ENCODE measurements at regions not wholly inside any gene's neighbourhood (a gene's known extent, or its start where the extent isn't known, plus 50 kb on each side); places are given as distances from the start of the nearest gene placed in this dataset.
"Not testable (repeated sequence)": the region's sequence is repeated elsewhere in the genome, so short reads cannot be mapped to it uniquely, and the experiment has no call there.

GRCh38 chr2:183729380-183729779, 605.1 kb downstream of the NUP35 start:
- DNase-seq (ENCODE audit: low spot score) = no peak
- intact Hi-C loops (cut with DNase I) = no loop called here

- DNase-seq (ENCODE audit: low spot score) = no peak
- intact Hi-C loops (cut with DNase I) = no loop called here
These were observed 616.0 kb downstream of the NUP35 start for GRCh38 chr2:183740241-183740640.

- intact Hi-C loops (cut with DNase I) = no loop called here
- no peak for DNase-seq (ENCODE audit: low spot score)
These were observed 628.3 kb downstream of the NUP35 start for GRCh38 chr2:183752571-183752970.

GRCh38 chr2:183759033-183759432, 634.8 kb downstream of the NUP35 start:
- intact Hi-C loops (cut with DNase I) = no loop called here

GRCh38 chr2:183773775-183774174, 649.5 kb downstream of the NUP35 start:
- intact Hi-C loops (cut with DNase I) = no loop called here
- no peak for DNase-seq (ENCODE audit: low spot score)

More at GRCh38 chr2:183759033-183759432, 634.8 kb downstream of the NUP35 start:
- no peak for DNase-seq (ENCODE audit: low spot score)

GRCh38 chr2:183780072-183780471, 655.8 kb downstream of the NUP35 start:
- no peak for DNase-seq (ENCODE audit: low spot score)
- intact Hi-C loops (cut with DNase I) = no loop called here

- DNase-seq (ENCODE audit: low spot score) = no peak
- intact Hi-C loops (cut with DNase I) = no loop called here
These were observed 658.2 kb downstream of the NUP35 start for GRCh38 chr2:183782436-183782835.

GRCh38 chr2:183788796-183789195, 664.6 kb downstream of the NUP35 start:
- intact Hi-C loops (cut with DNase I); DNase-seq (ENCODE audit: low spot score): not testable (repeated sequence)

GRCh38 chr2:183792165-183792924, 668.1 kb downstream of the NUP35 start:
- DNase-seq (ENCODE audit: low spot score); intact Hi-C loops (cut with DNase I): not testable (repeated sequence)

- intact Hi-C loops (cut with DNase I) = no loop called here
- no peak for DNase-seq (ENCODE audit: low spot score)
These were observed 674.3 kb downstream of the NUP35 start for GRCh38 chr2:183798535-183798934.

GRCh38 chr2:183799761-183800160, 675.5 kb downstream of the NUP35 start:
- intact Hi-C loops (cut with DNase I) = no loop called here
- DNase-seq (ENCODE audit: low spot score) = no peak

GRCh38 chr2:183803596-183803995, 679.4 kb downstream of the NUP35 start:
- no peak for DNase-seq (ENCODE audit: low spot score)
- intact Hi-C loops (cut with DNase I) = no loop called here

GRCh38 chr2:183807870-183808269, 683.6 kb downstream of the NUP35 start:
- intact Hi-C loops (cut with DNase I) = no loop called here
- DNase-seq (ENCODE audit: low spot score) = no peak

- intact Hi-C loops (cut with DNase I) = no loop called here
- no peak for DNase-seq (ENCODE audit: low spot score)
These were observed 685.2 kb downstream of the NUP35 start for GRCh38 chr2:183809404-183809803.

- intact Hi-C loops (cut with DNase I) = no loop called here
- no peak for DNase-seq (ENCODE audit: low spot score)
These were observed 687.0 kb downstream of the NUP35 start for GRCh38 chr2:183811281-183811680.

- DNase-seq (ENCODE audit: low spot score) = no peak
- intact Hi-C loops (cut with DNase I) = no loop called here
These were observed 687.8 kb downstream of the NUP35 start for GRCh38 chr2:183812091-183812490.

GRCh38 chr2:183825710-183826109, 701.5 kb downstream of the NUP35 start:
- intact Hi-C loops (cut with DNase I) = no loop called here
- no peak for DNase-seq (ENCODE audit: low spot score)

- no peak for DNase-seq (ENCODE audit: low spot score)
- intact Hi-C loops (cut with DNase I) = no loop called here
These were observed 705.7 kb downstream of the NUP35 start for GRCh38 chr2:183829931-183830330.

- DNase-seq (ENCODE audit: low spot score) = no peak
- intact Hi-C loops (cut with DNase I) = no loop called here
These were observed 712.9 kb downstream of the NUP35 start for GRCh38 chr2:183837157-183837556.

- intact Hi-C loops (cut with DNase I) = no loop called here
- DNase-seq (ENCODE audit: low spot score) = no peak
These were observed 714.1 kb downstream of the NUP35 start for GRCh38 chr2:183838295-183838694.

GRCh38 chr2:183840061-183840584, 715.9 kb downstream of the NUP35 start:
- DNase-seq (ENCODE audit: low spot score) = no peak
- intact Hi-C loops (cut with DNase I) = no loop called here

Measured in cardiac septum (tissue), 1 donor.